IMR-90 (cell line): ENCODE measurements at regions not wholly inside any gene's neighbourhood (a gene's known extent, or its start where the extent isn't known, plus 50 kb on each side); places are given as distances from the start of the nearest gene placed in this dataset.

Experiments
- ATAC-seq: fragments of 200-7000 bp; cut with Tn5 transposase; 2 replicates; pipeline ENCODE4 v1.9.1; 2020; ENCODE audit warnings: low read depth, mild to moderate bottlenecking, moderate library complexity
- BruUV-seq: library from RNA; stranded (reverse); fragments of 400-500 nt; replicated peaks from 2 replicates; lab custom pipeline; 2021; lab: Mats Ljungman, UMichigan
- CTCF ChIA-PET: fragments of 300-600 bp; formaldehyde crosslinking; extraction: SDS; loops from one replicate; lab custom pipeline; 2021; ENCODE audit warnings: antibody characterized with exemption; lab: Yijun Ruan, JAX
- POLR2A ChIA-PET: fragments of 300-600 bp; sonication (Branson Sonifier 250); formaldehyde crosslinking; loops from one replicate; lab custom pipeline; 2022; ENCODE audit warnings: antibody characterized with exemption; ENCODE audit not compliant: unreplicated experiment; lab: Charles Lee
- DNase-seq: peaks from one replicate; pipeline ENCODE4 v3.0.0; 2013
- H2AFZ ChIP-seq: replicated peaks from 2 replicates; pipeline ENCODE3; 2013; ENCODE audit warnings: low read length, mild to moderate bottlenecking; ENCODE audit not compliant: poor library complexity
- H2AK5ac ChIP-seq: 2 replicates; pipeline ENCODE4 v1.6.1; 2013; ENCODE audit warnings: low read depth, low read length, inconsistent platforms
- H2AK9ac ChIP-seq: replicated peaks from 2 replicates; pipeline ENCODE3; 2013; ENCODE audit warnings: mild to moderate bottlenecking, low read depth, low read length, moderate library complexity; ENCODE audit not compliant: poor library complexity
- H2BK120ac ChIP-seq: 2 replicates; pipeline ENCODE4 v1.6.1; 2013; ENCODE audit warnings: low read depth, low read length, inconsistent platforms
- H2BK15ac ChIP-seq: 3 replicates; pipeline ENCODE4 v1.6.1; 2013; ENCODE audit warnings: low read depth, low read length, inconsistent platforms
- H2BK20ac ChIP-seq: 2 replicates; pipeline ENCODE4 v1.6.1; 2013; ENCODE audit warnings: low read depth, mild to moderate bottlenecking, inconsistent platforms, low read length, moderate library complexity
- H2BK5ac ChIP-seq: 2 replicates; pipeline ENCODE4 v1.6.1; 2013; ENCODE audit warnings: mild to moderate bottlenecking, low read depth, low read length, inconsistent platforms; ENCODE audit not compliant: poor library complexity, severe bottlenecking
- H3K14ac ChIP-seq: replicated peaks from 2 replicates; pipeline ENCODE4 v1.6.1; 2013; ENCODE audit warnings: low read depth, low read length, inconsistent platforms
- H3K18ac ChIP-seq: 2 replicates; pipeline ENCODE4 v1.6.1; 2013; ENCODE audit warnings: low read depth, low read length, control low read depth
- H3K23ac ChIP-seq: 2 replicates; pipeline ENCODE4 v1.6.1; 2013; ENCODE audit warnings: low read depth, low read length, inconsistent platforms
- H3K27ac ChIP-seq: 2 replicates; pipeline ENCODE4 v1.5.1; 2013; ENCODE audit warnings: mild to moderate bottlenecking, control low read depth, low read length; ENCODE audit not compliant: insufficient read depth
- H3K27me3 ChIP-seq: 2 replicates; pipeline ENCODE4 v1.6.1; 2013; ENCODE audit warnings: low read length; ENCODE audit not compliant: control insufficient read depth, insufficient read depth
- H3K36me3 ChIP-seq: 2 replicates; pipeline ENCODE4 v1.6.1; 2013; ENCODE audit warnings: low read length, mixed read lengths; ENCODE audit not compliant: control insufficient read depth, insufficient read depth
- H3K4ac ChIP-seq: 2 replicates; pipeline ENCODE4 v1.6.1; 2013; ENCODE audit warnings: low read depth, low read length, inconsistent platforms
- H3K4me1 ChIP-seq: 2 replicates; pipeline ENCODE4 v1.6.1; 2013; ENCODE audit warnings: low read length, mixed read lengths; ENCODE audit not compliant: control insufficient read depth, insufficient read depth
- H3K4me2 ChIP-seq: 2 replicates; pipeline ENCODE4 v1.6.1; 2013; ENCODE audit warnings: low read depth, mild to moderate bottlenecking, control low read depth, low read length, moderate library complexity
- H3K4me3 ChIP-seq: 2 replicates; pipeline ENCODE4 v1.5.1; 2013; ENCODE audit warnings: low read depth, mild to moderate bottlenecking, control low read depth, low read length, moderate library complexity; ENCODE audit not compliant: insufficient read depth
- H3K56ac ChIP-seq: 2 replicates; pipeline ENCODE4 v1.6.1; 2013; ENCODE audit warnings: low read length, inconsistent platforms; ENCODE audit not compliant: insufficient read depth; ENCODE audit errors: extremely low read depth
- H3K79me1 ChIP-seq, 2 experiments: 2 replicates each; pipeline ENCODE4 v1.6.1; 2013; ENCODE audit warnings: low read length in 2 of 2, inconsistent platforms in 1 of 2, low read depth in 1 of 2
- H3K9ac ChIP-seq: 2 replicates; pipeline ENCODE4 v1.6.1; 2013; ENCODE audit warnings: low read depth, low read length, control low read depth
- H3K9me1 ChIP-seq: 2 replicates; pipeline ENCODE4 v1.6.1; 2013; ENCODE audit warnings: low read length, inconsistent platforms; ENCODE audit not compliant: insufficient read depth
- H3K9me3 ChIP-seq: 2 replicates; pipeline ENCODE4 v1.6.1; 2013; ENCODE audit warnings: low read length; ENCODE audit not compliant: control insufficient read depth, insufficient read depth
- H4K20me1 ChIP-seq: 2 replicates; pipeline ENCODE4 v1.6.1; 2013; ENCODE audit warnings: low read length, inconsistent platforms; ENCODE audit not compliant: insufficient read depth
- H4K5ac ChIP-seq: 2 replicates; pipeline ENCODE4 v1.6.1; 2013; ENCODE audit warnings: mild to moderate bottlenecking, low read depth, low read length, control low read depth
- H4K8ac ChIP-seq, 2 experiments: 2 replicates each; pipeline ENCODE4 v1.6.1; 2013; ENCODE audit warnings: low read depth in 2 of 2, low read length in 2 of 2, control low read depth in 1 of 2, inconsistent platforms in 1 of 2
- H4K91ac ChIP-seq: 2 replicates; pipeline ENCODE4 v1.6.1; 2013; ENCODE audit warnings: low read depth, low read length, inconsistent platforms; ENCODE audit not compliant: insufficient read depth
- MAZ ChIP-seq: IDR thresholded peaks from 2 replicates; pipeline ENCODE4 v1.6.1; 2012; ENCODE audit warnings: low read depth, mild to moderate bottlenecking, low read length, improper control_type of control experiment, moderate library complexity, borderline replicate concordance
- NFE2L2 ChIP-seq: fragments of 150-350 bp; IDR thresholded peaks from 2 replicates; pipeline ENCODE4 v1.6.1; 2016; ENCODE audit warnings: low read depth, mild to moderate bottlenecking, low read length
- WGBS, 2 experiments: methylation state at CpG; one replicate each; pipeline versions ENCODE4 v1.1.5 to v1.1.7; 2013; ENCODE audit warnings: missing lambda C conversion rate in 2 of 2; ENCODE audit not compliant: insufficient read length in 1 of 2; ENCODE audit errors: extremely low coverage in 2 of 2; 5-methylcytosine and 5-hydroxymethylcytosine counted together
- dilution Hi-C: fragments of 300-500 bp; cut with HindIII; formaldehyde crosslinking; loops from one replicate; pipeline ENCODE4 v1.14.3; 2018; ENCODE audit warnings: low sequenced_read_pairs; ENCODE audit not compliant: unreplicated experiment
- in situ Hi-C: fragments of 300-500 bp; cut with MboI; formaldehyde crosslinking; loops from 3 replicates; pipeline ENCODE4 v1.14.3; 2019; ENCODE audit warnings: low sequenced_read_pairs, inconsistent platforms, mixed read lengths
- intact Hi-C: fragments of 100-400 bp; cut with micrococcal nuclease; formaldehyde crosslinking; loops from 2 replicates; pipeline ENCODE4 v1.10.0; 2022
- TF ChIP-seq, protein P1 (sequence below): fragments of 150-350 bp; IDR thresholded peaks from 2 replicates; pipeline ENCODE4 v1.6.1; 2017; ENCODE audit warnings: mild to moderate bottlenecking, antibody characterized with exemption, low read length, low read depth
- TF ChIP-seq, protein P2 (sequence below): conservative IDR thresholded peaks from 2 replicates; pipeline ENCODE4 v1.5.1; 2012; ENCODE audit warnings: mild to moderate bottlenecking, low read depth, low read length, improper control_type of control experiment

DNA sequence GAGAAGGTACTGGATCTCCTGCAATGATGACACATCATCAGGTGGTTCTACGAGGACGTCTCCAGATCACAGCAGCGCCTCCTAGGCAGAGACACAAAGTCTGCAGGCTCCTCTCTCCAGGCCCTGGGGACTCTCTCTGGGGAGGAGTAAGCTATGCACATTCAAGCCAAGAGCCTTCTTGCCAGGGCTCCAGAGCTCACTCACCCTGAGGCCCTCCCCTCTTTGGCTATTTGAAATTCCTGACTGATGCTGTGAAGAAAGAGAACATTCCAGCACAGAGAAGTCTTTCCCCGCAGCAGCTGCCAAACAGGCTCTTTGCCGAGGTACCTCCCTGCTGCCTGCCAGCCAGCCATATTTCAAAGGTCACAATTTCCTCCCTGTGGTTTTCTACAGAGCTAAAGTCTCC, 204.9 kb downstream of the CSNK2A3 start:
- no peak overlapping the region for H2BK20ac ChIP-seq
- no peak overlapping the region for H3K4me2 ChIP-seq
- H2AK9ac ChIP-seq, result no peak overlapping the region
- H2BK15ac ChIP-seq, result no peak overlapping the region
- no peak overlapping the region; the same call in 1 of the 2 replicates for H2BK120ac ChIP-seq
- no CpG with 5 or more reads among the region's 5 CpGs for WGBS, 2 experiments
- TF ChIP-seq NFE2L2 (no peak), MAZ (peak; percentile 81; the same call in 1 of the 2 replicates)
- TF ChIP-seq, protein P1, sequence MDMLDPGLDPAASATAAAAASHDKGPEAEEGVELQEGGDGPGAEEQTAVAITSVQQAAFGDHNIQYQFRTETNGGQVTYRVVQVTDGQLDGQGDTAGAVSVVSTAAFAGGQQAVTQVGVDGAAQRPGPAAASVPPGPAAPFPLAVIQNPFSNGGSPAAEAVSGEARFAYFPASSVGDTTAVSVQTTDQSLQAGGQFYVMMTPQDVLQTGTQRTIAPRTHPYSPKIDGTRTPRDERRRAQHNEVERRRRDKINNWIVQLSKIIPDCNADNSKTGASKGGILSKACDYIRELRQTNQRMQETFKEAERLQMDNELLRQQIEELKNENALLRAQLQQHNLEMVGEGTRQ, result peak; percentile 6; the same call in 1 of the 2 replicates
- TF ChIP-seq, protein P2, sequence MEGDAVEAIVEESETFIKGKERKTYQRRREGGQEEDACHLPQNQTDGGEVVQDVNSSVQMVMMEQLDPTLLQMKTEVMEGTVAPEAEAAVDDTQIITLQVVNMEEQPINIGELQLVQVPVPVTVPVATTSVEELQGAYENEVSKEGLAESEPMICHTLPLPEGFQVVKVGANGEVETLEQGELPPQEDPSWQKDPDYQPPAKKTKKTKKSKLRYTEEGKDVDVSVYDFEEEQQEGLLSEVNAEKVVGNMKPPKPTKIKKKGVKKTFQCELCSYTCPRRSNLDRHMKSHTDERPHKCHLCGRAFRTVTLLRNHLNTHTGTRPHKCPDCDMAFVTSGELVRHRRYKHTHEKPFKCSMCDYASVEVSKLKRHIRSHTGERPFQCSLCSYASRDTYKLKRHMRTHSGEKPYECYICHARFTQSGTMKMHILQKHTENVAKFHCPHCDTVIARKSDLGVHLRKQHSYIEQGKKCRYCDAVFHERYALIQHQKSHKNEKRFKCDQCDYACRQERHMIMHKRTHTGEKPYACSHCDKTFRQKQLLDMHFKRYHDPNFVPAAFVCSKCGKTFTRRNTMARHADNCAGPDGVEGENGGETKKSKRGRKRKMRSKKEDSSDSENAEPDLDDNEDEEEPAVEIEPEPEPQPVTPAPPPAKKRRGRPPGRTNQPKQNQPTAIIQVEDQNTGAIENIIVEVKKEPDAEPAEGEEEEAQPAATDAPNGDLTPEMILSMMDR, result peak; percentile 35; the same call in 1 of the 2 replicates
- no peak overlapping the region for H3K4ac ChIP-seq
- no peak overlapping the region for H4K8ac ChIP-seq
- H3K36me3 ChIP-seq, result no peaks in the 10 kb centered on the region
- H3K9me3 ChIP-seq, result no peaks in the 10 kb centered on the region
- intact Hi-C loops (loop anchor here (5.0 to 10.0 kb wide), 2 partner anchors 111 to 213 kb away; no protein-coding TSS in a partner anchor), dilution Hi-C loops (no loop called here), in situ Hi-C loops (no loop called here)
- ChIA-PET POLR2A (interaction anchor here (0.6 kb wide), 1 partner anchor 10 kb away, joined by 3 read pairs; no protein-coding TSS in a partner anchor), CTCF (interaction anchor here (0.6 to 1.0 kb wide), 4 partner anchors 10 to 120 kb away, joined by 3 to 4 read pairs (median 3); no protein-coding TSS in a partner anchor)
- peak; percentile 100 for ATAC-seq
- no peaks in the 10 kb centered on the region for H4K20me1 ChIP-seq
- no peak overlapping the region for H3K9ac ChIP-seq
- 0 out of 2 replicates have a peak, but pooled peaks cover 3% of the 10 kb centered on the region for H3K4me1 ChIP-seq
- H2AFZ ChIP-seq, result peak overlapping the region; percentile 13
- no peaks in the 10 kb centered on the region for H3K79me1 ChIP-seq
- no peak overlapping the region for H2AK5ac ChIP-seq
- no peak overlapping the region for H3K56ac ChIP-seq
- BruUV-seq, result no TSS peak
- DNase-seq, result peak; percentile 74
- no peak overlapping the region for H4K91ac ChIP-seq
- H3K27ac ChIP-seq, result 0 out of 2 replicates have a peak overlapping the region, but pooled peaks have one; percentile 1
- H3K27me3 ChIP-seq, result peaks cover 22% of the 10 kb centered on the region
- H3K14ac ChIP-seq, result no peak overlapping the region
- no peak overlapping the region for H3K23ac ChIP-seq
- no peak overlapping the region for H3K18ac ChIP-seq
- no peaks in the 10 kb centered on the region for H3K9me1 ChIP-seq
- no peak overlapping the region for H4K5ac ChIP-seq
- no peak overlapping the region for H3K4me3 ChIP-seq
- no peak overlapping the region for H2BK5ac ChIP-seq
